ENCODE measurements at regions not wholly inside any gene's neighbourhood (a gene's known extent, or its start where the extent isn't known, plus 50 kb on each side); places are given as distances from the start of the nearest gene placed in this dataset.

DNA sequence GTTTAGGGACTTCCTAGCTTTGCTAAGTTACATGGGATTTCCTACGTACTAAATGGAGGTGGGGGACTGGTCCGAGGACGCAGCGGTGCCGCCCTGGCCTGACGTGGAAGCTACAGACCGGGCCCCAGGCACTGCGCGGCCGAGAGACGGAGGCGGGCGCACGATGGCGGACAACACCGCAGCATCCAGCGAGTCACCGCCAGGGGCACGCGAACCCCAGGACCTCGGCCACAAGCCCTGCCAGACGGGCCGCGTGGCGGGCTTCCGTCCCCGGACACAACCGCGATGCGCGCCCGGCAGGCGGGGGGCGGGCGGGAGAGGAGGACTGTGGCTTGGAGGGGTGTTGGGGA lies 1516.9 kb upstream of the DEFB115 start:
- H3K4me1 Mint-ChIP-seq = no peaks in the 10 kb centered on the region
- H3K4me3 ChIP-seq = no peak overlapping the region
- DNase-seq (ENCODE audit: low spot score) = no peak
- H3K4me2 ChIP-seq = no peak overlapping the region
- H3K9ac ChIP-seq = no peak overlapping the region
- no peaks in the 10 kb centered on the region for H3K27me3 ChIP-seq
- no peak overlapping the region for H3K27ac ChIP-seq
- H3K27ac Mint-ChIP-seq = no peak overlapping the region
- H3K9me3 Mint-ChIP-seq = peaks cover 32% of the 10 kb centered on the region
- H2AFZ ChIP-seq (replicated peaks) = no peak overlapping the region
- H3K36me3 ChIP-seq = no peaks in the 10 kb centered on the region
- no peaks in the 10 kb centered on the region for H3K79me2 ChIP-seq (ENCODE audit: low read depth)
- H3F3A ChIP-seq (ENCODE audit: low read depth) = no peaks in the 10 kb centered on the region
- no peaks in the 10 kb centered on the region for H3K27me3 Mint-ChIP-seq (ENCODE audit: insufficient read depth, low read depth)
- peaks cover 3% of the 10 kb centered on the region for H3K9me3 ChIP-seq (ENCODE audit: low read depth)
- no peaks in the 10 kb centered on the region for H4K20me1 ChIP-seq (ENCODE audit: low read depth)
- H3K4me1 ChIP-seq = no peaks in the 10 kb centered on the region
- H3K4me3 Mint-ChIP-seq = no peak overlapping the region
- no peak for TF ChIP-seq EZH2phosphoT487 (IDR thresholded peaks at IDR 0.05)
- no peak for TF ChIP-seq EZH2 (IDR thresholded peaks at IDR 0.05)
- peaks cover 2% of the 10 kb centered on the region for H3K36me3 Mint-ChIP-seq

- H3K27me3 Mint-ChIP-seq (ENCODE audit: insufficient read depth, low read depth) = no peaks in the 10 kb centered on the region
- H3K27ac Mint-ChIP-seq = no peak overlapping the region
- Histone ChIP-seq H2AFZ (replicated peaks) (no peak overlapping the region), H3K79me2 (ENCODE audit: low read depth) (no peaks in the 10 kb centered on the region), H3K4me2 (no peak overlapping the region), H3K4me3 (no peak overlapping the region), H3F3A (ENCODE audit: low read depth) (no peaks in the 10 kb centered on the region), H3K9me3 (ENCODE audit: low read depth) (peaks cover 3% of the 10 kb centered on the region), H3K9ac (no peak overlapping the region), H3K4me1 (no peaks in the 10 kb centered on the region), H4K20me1 (ENCODE audit: low read depth) (no peaks in the 10 kb centered on the region), H3K27ac (no peak overlapping the region), H3K36me3 (no peaks in the 10 kb centered on the region), H3K27me3 (no peaks in the 10 kb centered on the region)
- no peaks in the 10 kb centered on the region for H3K4me1 Mint-ChIP-seq
- TF ChIP-seq CTCF (IDR thresholded peaks at IDR 0.05) (no peak), EZH2phosphoT487 (IDR thresholded peaks at IDR 0.05) (no peak), EZH2 (IDR thresholded peaks at IDR 0.05) (no peak)
- peaks cover 37% of the 10 kb centered on the region for H3K9me3 Mint-ChIP-seq
- DNase-seq (ENCODE audit: low spot score) = no peak
- no peak overlapping the region for H3K4me3 Mint-ChIP-seq
- peaks cover 2% of the 10 kb centered on the region for H3K36me3 Mint-ChIP-seq
These were observed 1516.4 kb upstream of the DEFB115 start for GRCh38 chr20:29740951-29741593.

DNA sequence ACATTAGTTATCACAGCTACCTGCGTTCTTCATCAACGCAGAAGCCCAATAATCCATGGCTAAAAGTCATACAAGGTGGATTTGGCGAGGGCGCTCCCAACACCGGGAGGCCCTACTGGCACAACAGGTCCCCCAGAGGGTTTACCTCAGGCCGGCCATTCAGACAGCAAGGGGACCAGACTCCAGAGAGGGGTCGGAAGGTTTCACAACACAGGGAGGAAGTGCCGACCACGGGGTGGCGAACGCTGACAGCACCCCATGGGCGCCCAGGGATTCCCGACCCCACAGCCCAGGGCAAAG lies 1515.9 kb upstream of the DEFB115 start:
- H3K36me3 Mint-ChIP-seq = peaks cover 2% of the 10 kb centered on the region
- no peaks in the 10 kb centered on the region for H3K36me3 ChIP-seq
- no peaks in the 10 kb centered on the region for H3K4me1 Mint-ChIP-seq
- DNase-seq (ENCODE audit: low spot score) = no peak
- H3K9me3 Mint-ChIP-seq = peaks cover 41% of the 10 kb centered on the region
- no peaks in the 10 kb centered on the region for H3K79me2 ChIP-seq (ENCODE audit: low read depth)
- no peaks in the 10 kb centered on the region for H3K27me3 ChIP-seq
- no peaks in the 10 kb centered on the region for H4K20me1 ChIP-seq (ENCODE audit: low read depth)
- no peak overlapping the region for H3K27ac ChIP-seq
- H3F3A ChIP-seq (ENCODE audit: low read depth) = no peaks in the 10 kb centered on the region
- peaks cover 3% of the 10 kb centered on the region for H3K9me3 ChIP-seq (ENCODE audit: low read depth)
- H3K4me3 Mint-ChIP-seq = no peak overlapping the region
- no peaks in the 10 kb centered on the region for H3K27me3 Mint-ChIP-seq (ENCODE audit: insufficient read depth, low read depth)
- no peaks in the 10 kb centered on the region for H3K4me1 ChIP-seq
- H3K27ac Mint-ChIP-seq = no peak overlapping the region
- no peak overlapping the region for H3K4me2 ChIP-seq
- no peak overlapping the region for H2AFZ ChIP-seq (replicated peaks)
- no peak for TF ChIP-seq EZH2phosphoT487 (IDR thresholded peaks at IDR 0.05)
- no peak overlapping the region for H3K4me3 ChIP-seq
- H3K9ac ChIP-seq = no peak overlapping the region

DNA sequence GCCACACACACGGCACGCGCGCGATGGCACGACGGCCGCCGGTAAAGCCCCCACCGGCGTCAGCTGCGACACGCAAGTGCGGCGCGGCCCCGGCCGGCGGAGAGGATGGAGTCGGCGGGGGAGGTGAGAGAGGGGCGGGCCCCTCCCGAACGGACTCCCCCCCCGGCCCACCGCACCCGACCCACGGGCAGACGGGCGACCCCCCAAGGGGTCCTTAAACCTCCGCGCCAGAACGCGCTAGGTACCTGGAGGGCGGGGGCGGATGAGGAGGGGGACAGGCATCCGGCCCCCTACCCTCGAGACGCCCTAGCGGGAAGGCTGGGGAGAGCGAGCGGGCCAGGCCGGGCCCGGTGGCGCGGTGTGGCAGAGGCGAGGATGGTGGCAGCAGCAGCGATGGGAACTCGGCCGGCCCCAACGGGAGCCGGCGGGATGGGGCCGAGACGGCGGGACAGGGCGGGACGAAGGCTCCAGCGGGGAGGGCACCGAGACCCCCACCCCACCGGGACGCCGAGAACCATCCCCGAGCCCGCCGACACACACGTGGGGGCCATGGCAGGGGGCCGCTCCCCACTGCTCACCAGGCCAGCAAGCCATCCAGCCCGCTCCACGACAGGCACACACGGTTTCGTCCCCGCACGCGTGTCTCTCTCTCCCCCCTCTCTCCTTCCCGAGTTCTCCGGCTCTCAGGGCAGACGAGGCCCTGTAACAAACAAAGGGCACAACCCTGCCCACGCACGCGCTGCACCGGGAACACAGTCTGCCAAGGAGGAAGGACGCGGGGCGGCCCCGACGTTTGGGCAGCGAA lies 1515.4 kb upstream of the DEFB115 start:
- Histone ChIP-seq H2AFZ (replicated peaks) (no peak overlapping the region), H3K27ac (no peak overlapping the region), H4K20me1 (ENCODE audit: low read depth) (no peaks in the 10 kb centered on the region), H3K36me3 (no peaks in the 10 kb centered on the region), H3K27me3 (no peaks in the 10 kb centered on the region), H3K79me2 (ENCODE audit: low read depth) (no peaks in the 10 kb centered on the region), H3F3A (ENCODE audit: low read depth) (no peaks in the 10 kb centered on the region), H3K9me3 (ENCODE audit: low read depth) (peaks cover 7% of the 10 kb centered on the region), H3K4me3 (no peak overlapping the region), H3K4me1 (no peaks in the 10 kb centered on the region), H3K4me2 (no peak overlapping the region), H3K9ac (no peak overlapping the region)
- DNase-seq (ENCODE audit: low spot score) = no peak
- TF ChIP-seq EZH2 (IDR thresholded peaks at IDR 0.05) (no peak), EZH2phosphoT487 (IDR thresholded peaks at IDR 0.05) (no peak)
- H3K27me3 Mint-ChIP-seq (ENCODE audit: insufficient read depth, low read depth) = no peaks in the 10 kb centered on the region
- H3K4me3 Mint-ChIP-seq = no peak overlapping the region
- H3K9me3 Mint-ChIP-seq = peaks cover 40% of the 10 kb centered on the region
- no peak overlapping the region for H3K27ac Mint-ChIP-seq
- no peaks in the 10 kb centered on the region for H3K4me1 Mint-ChIP-seq
- peaks cover 2% of the 10 kb centered on the region for H3K36me3 Mint-ChIP-seq

Measured in neural progenitor cell (in vitro differentiated cells).